Liver (tissue), 3 donors: ENCODE measurements at regions not wholly inside any gene's neighbourhood (a gene's known extent, or its start where the extent isn't known, plus 50 kb on each side); places are given as distances from the start of the nearest gene placed in this dataset.
"Not testable (repeated sequence)": the region's sequence is repeated elsewhere in the genome, so short reads cannot be mapped to it uniquely, and the experiment has no call there.

ENCODE experiments used
- JUND ChIP-seq, 2 donors: IDR thresholded peaks; 2 replicates each; pipeline ENCODE4 v1.6.1; 2016; ENCODE audit warnings: antibody characterized with exemption in 2 of 2
- NR2F2 ChIP-seq: IDR thresholded peaks from 2 replicates; pipeline ENCODE4 v1.6.1; 2016; ENCODE audit warnings: antibody characterized with exemption
- REST ChIP-seq: IDR thresholded peaks from 2 replicates; pipeline ENCODE4 v1.6.1; 2016; ENCODE audit warnings: antibody characterized with exemption, mild to moderate bottlenecking
- YY1 ChIP-seq: IDR thresholded peaks from 2 replicates; pipeline ENCODE4 v1.6.1; 2016; ENCODE audit warnings: antibody characterized with exemption, mild to moderate bottlenecking
- TF ChIP-seq, protein P1 (sequence below): fragments of 150-350 bp; IDR thresholded peaks from 2 replicates; pipeline ENCODE4 v1.5.1; 2017; ENCODE audit warnings: improper control_type of control experiment, low read depth, low read length; ENCODE audit not compliant: missing input control
- donor health status: healthy.
- donor health status: healthy.

DNA sequence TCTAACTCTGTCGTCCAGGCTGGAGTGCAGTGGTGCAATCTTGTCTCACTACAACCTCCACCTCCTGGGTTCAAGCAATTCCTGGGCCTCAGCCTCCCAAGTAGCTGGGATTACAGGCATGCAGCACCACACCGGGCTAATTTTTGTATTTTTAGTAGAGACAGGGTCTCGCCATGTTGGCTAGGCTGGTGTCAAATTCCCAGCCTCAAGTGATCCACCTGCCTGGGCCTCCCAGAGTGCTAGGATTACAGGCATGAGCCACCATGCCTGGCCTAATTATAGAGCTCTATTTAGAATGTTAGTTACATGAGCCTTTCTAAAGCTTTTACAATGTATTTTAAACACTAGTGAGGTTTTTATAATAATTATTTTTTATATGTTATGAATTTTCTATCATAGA, 1346.4 kb downstream of the TECRL start:
- not testable (repeated sequence) for TF ChIP-seq YY1; REST; JUND (IDR thresholded peaks at IDR 0.05); NR2F2
- TF ChIP-seq, protein P1, sequence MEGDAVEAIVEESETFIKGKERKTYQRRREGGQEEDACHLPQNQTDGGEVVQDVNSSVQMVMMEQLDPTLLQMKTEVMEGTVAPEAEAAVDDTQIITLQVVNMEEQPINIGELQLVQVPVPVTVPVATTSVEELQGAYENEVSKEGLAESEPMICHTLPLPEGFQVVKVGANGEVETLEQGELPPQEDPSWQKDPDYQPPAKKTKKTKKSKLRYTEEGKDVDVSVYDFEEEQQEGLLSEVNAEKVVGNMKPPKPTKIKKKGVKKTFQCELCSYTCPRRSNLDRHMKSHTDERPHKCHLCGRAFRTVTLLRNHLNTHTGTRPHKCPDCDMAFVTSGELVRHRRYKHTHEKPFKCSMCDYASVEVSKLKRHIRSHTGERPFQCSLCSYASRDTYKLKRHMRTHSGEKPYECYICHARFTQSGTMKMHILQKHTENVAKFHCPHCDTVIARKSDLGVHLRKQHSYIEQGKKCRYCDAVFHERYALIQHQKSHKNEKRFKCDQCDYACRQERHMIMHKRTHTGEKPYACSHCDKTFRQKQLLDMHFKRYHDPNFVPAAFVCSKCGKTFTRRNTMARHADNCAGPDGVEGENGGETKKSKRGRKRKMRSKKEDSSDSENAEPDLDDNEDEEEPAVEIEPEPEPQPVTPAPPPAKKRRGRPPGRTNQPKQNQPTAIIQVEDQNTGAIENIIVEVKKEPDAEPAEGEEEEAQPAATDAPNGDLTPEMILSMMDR: not testable (repeated sequence)
